SK-N-MC (cell line): ENCODE measurements at regions not wholly inside any gene's neighbourhood (a gene's known extent, or its start where the extent isn't known, plus 50 kb on each side); places are given as distances from the start of the nearest gene placed in this dataset.
"Not testable (repeated sequence)": the region's sequence is repeated elsewhere in the genome, so short reads cannot be mapped to it uniquely, and the experiment has no call there.

Experiments used
- DNase-seq: peaks from one replicate; pipeline ENCODE4 v3.0.0-alpha.2; 2011; ENCODE audit warnings: low read depth, low spot score
- H3K27ac ChIP-seq: fragments of 200-600 bp; sonication (generic); 2 replicates; pipeline ENCODE4 v1.5.1; 2016; ENCODE audit warnings: mixed run types
- H3K36me3 ChIP-seq: fragments of 200-600 bp; sonication (generic); 2 replicates; pipeline ENCODE4 v1.6.1; 2017; ENCODE audit warnings: antibody characterized with exemption, low read length, mixed read lengths; ENCODE audit not compliant: insufficient read depth
- H3K4me3 ChIP-seq: fragments of 200-600 bp; sonication (generic); 2 replicates; pipeline ENCODE4 v1.5.1; 2016
- H3K9ac ChIP-seq: fragments of 200-600 bp; sonication (generic); 2 replicates; pipeline ENCODE4 v1.8.0; 2017; ENCODE audit warnings: mixed run types, mixed read lengths; ENCODE audit not compliant: insufficient read length
- H3K9me3 ChIP-seq: fragments of 200-600 bp; sonication (generic); 2 replicates; pipeline ENCODE4 v1.6.1; 2017; ENCODE audit warnings: low read depth, mild to moderate bottlenecking, antibody characterized with exemption, low read length, moderate library complexity, mixed read lengths
- EZH2 ChIP-seq: fragments of 200-600 bp; sonication (generic); IDR thresholded peaks from one replicate; pipeline ENCODE4 v1.6.1; 2017; ENCODE audit warnings: antibody characterized with exemption
- FOXP2 ChIP-seq: optimal IDR thresholded peaks from 2 replicates; pipeline ENCODE3; 2011; ENCODE audit warnings: mild to moderate bottlenecking, moderate library complexity; ENCODE audit not compliant: insufficient read depth; ENCODE audit errors: extremely low read length, control extremely low read depth
- POLR2AphosphoS5 ChIP-seq: IDR thresholded peaks from 2 replicates; pipeline ENCODE4 v1.6.1; 2012; ENCODE audit warnings: mild to moderate bottlenecking, low read depth, low read length, borderline replicate concordance

GRCh38 chr2:161480123-161480522, 64.0 kb downstream of the TBR1 start:
- no peak overlapping the region for H3K4me3 ChIP-seq
- TF ChIP-seq FOXP2 (no peak), POLR2AphosphoS5 (no peak), EZH2 (no peak)
- no peak overlapping the region for H3K9ac ChIP-seq
- H3K9me3 ChIP-seq, result no peaks in the 10 kb centered on the region
- H3K36me3 ChIP-seq, result no peaks in the 10 kb centered on the region
- no peak for DNase-seq
- H3K27ac ChIP-seq, result no peak overlapping the region

GRCh38 chr2:161481619-161482018, 65.5 kb downstream of the TBR1 start:
- TF ChIP-seq EZH2, result no peak
- Histone ChIP-seq H3K27ac (no peak overlapping the region), H3K9ac (no peak overlapping the region), H3K4me3 (no peak overlapping the region), H3K9me3 (no peaks in the 10 kb centered on the region), H3K36me3 (no peaks in the 10 kb centered on the region)
- no peak for DNase-seq

- no peak for DNase-seq
- Histone ChIP-seq H3K9me3 (no peaks in the 10 kb centered on the region), H3K27ac (no peak overlapping the region), H3K9ac (no peak overlapping the region), H3K4me3 (no peak overlapping the region), H3K36me3 (no peaks in the 10 kb centered on the region)
- TF ChIP-seq POLR2AphosphoS5, result no peak
- TF ChIP-seq EZH2, result no peak
- TF ChIP-seq FOXP2, result no peak
Measured at GRCh38 chr2:161484061-161484460, 68.0 kb downstream of the TBR1 start.

- H3K27ac ChIP-seq, result 0 out of 2 replicates have a peak overlapping the region, but pooled peaks have one; percentile 44
- no peaks in the 10 kb centered on the region for H3K9me3 ChIP-seq
- DNase-seq, result no peak
- TF ChIP-seq POLR2AphosphoS5 (no peak), FOXP2 (no peak), EZH2 (no peak)
- H3K9ac ChIP-seq, result no peak overlapping the region
- no peaks in the 10 kb centered on the region for H3K36me3 ChIP-seq
- H3K4me3 ChIP-seq, result no peak overlapping the region
Measured at GRCh38 chr2:161486111-161486510, 70.0 kb downstream of the TBR1 start.

- Histone ChIP-seq H3K36me3 (no peaks in the 10 kb centered on the region), H3K27ac (peak overlapping the region; percentile 93), H3K9ac (no peak overlapping the region), H3K4me3 (no peak overlapping the region), H3K9me3 (no peaks in the 10 kb centered on the region)
- TF ChIP-seq EZH2 (no peak), POLR2AphosphoS5 (peak; percentile 68; the same call in 1 of the 2 replicates)
- DNase-seq, result peak; percentile 92
Measured at GRCh38 chr2:161488131-161488699, 72.1 kb downstream of the TBR1 start.

- H3K27ac ChIP-seq, result peak overlapping the region; percentile 93
- no peak for TF ChIP-seq EZH2
- no peak for TF ChIP-seq FOXP2
- TF ChIP-seq POLR2AphosphoS5, result no peak
- H3K36me3 ChIP-seq, result no peaks in the 10 kb centered on the region
- H3K4me3 ChIP-seq, result 0 out of 2 replicates have a peak overlapping the region, but pooled peaks have one; percentile 16
- DNase-seq, result peak; percentile 56
- H3K9ac ChIP-seq, result no peak overlapping the region
- no peaks in the 10 kb centered on the region for H3K9me3 ChIP-seq
Measured at GRCh38 chr2:161488879-161489278, 72.8 kb downstream of the TBR1 start.

GRCh38 chr2:161500892-161501610, 85.0 kb downstream of the TBR1 start:
- H3K9me3 ChIP-seq, H3K9ac ChIP-seq, DNase-seq, H3K27ac ChIP-seq, H3K4me3 ChIP-seq, H3K36me3 ChIP-seq: not testable (repeated sequence)

GRCh38 chr2:161502279-161502678, 86.2 kb downstream of the TBR1 start:
- not testable (repeated sequence) for H3K4me3 ChIP-seq, H3K9me3 ChIP-seq, H3K27ac ChIP-seq, H3K36me3 ChIP-seq, DNase-seq, H3K9ac ChIP-seq

- H3K36me3 ChIP-seq, H3K9ac ChIP-seq, DNase-seq: not testable (repeated sequence)
Measured at GRCh38 chr2:161504628-161505289, 88.7 kb downstream of the TBR1 start.

GRCh38 chr2:161505466-161505865, 89.4 kb downstream of the TBR1 start:
- not testable (repeated sequence) for H3K36me3 ChIP-seq, H3K9me3 ChIP-seq, DNase-seq, H3K4me3 ChIP-seq, H3K27ac ChIP-seq, H3K9ac ChIP-seq

More at GRCh38 chr2:161504628-161505289, 88.7 kb downstream of the TBR1 start:
- H3K27ac ChIP-seq, H3K9me3 ChIP-seq, H3K4me3 ChIP-seq: not testable (repeated sequence)

GRCh38 chr2:161513295-161514032, 97.4 kb downstream of the TBR1 start:
- H3K27ac ChIP-seq, result not testable (repeated sequence)

More at GRCh38 chr2:161513295-161514032, 97.4 kb downstream of the TBR1 start:
- not testable (repeated sequence) for H3K9ac ChIP-seq, H3K9me3 ChIP-seq, H3K4me3 ChIP-seq, DNase-seq, H3K36me3 ChIP-seq
